ENCODE measurements at regions not wholly inside any gene's neighbourhood (a gene's known extent, or its start where the extent isn't known, plus 50 kb on each side); places are given as distances from the start of the nearest gene placed in this dataset.

- TF ChIP-seq ZNF318 (IDR thresholded peaks at IDR 0.05; ENCODE audit: borderline replicate concordance in 1 of 2, low read depth in 1 of 2) (no peak), NR2C2 (CRISPR knock-in tag; IDR thresholded peaks at IDR 0.05) (no peak), NR2C2 (tag; IDR thresholded peaks at IDR 0.05) (no peak)
Observed at GRCh38 chrX:45714866-45715265, 514.2 kb upstream of the DIPK2B start (continued).
